Osteoblast (primary cell): ENCODE measurements at regions not wholly inside any gene's neighbourhood (a gene's known extent, or its start where the extent isn't known, plus 50 kb on each side); places are given as distances from the start of the nearest gene placed in this dataset.

ENCODE experiments used
- DNase-seq: peaks from one replicate; pipeline ENCODE4 v3.0.0; 2011; ENCODE audit warnings: low spot score, mixed read lengths; ENCODE audit not compliant: insufficient read length; ENCODE audit errors: missing footprints
- H2AFZ ChIP-seq: 2 replicates; pipeline ENCODE4 v1.6.0; 2011; ENCODE audit warnings: mild to moderate bottlenecking, low read length
- H3K27ac ChIP-seq: 2 replicates; pipeline ENCODE4 v1.5.1; 2011; ENCODE audit warnings: mild to moderate bottlenecking, low read depth, low read length, moderate library complexity
- H3K27me3 ChIP-seq: 2 replicates; pipeline ENCODE4 v1.6.0; 2012; ENCODE audit warnings: mild to moderate bottlenecking, control low read depth, inconsistent platforms, low read length, moderate library complexity; ENCODE audit not compliant: insufficient read depth
- H3K36me3 ChIP-seq: 2 replicates; pipeline ENCODE4 v1.5.1; 2011; ENCODE audit warnings: mild to moderate bottlenecking, low read length, control low read depth, moderate library complexity; ENCODE audit not compliant: insufficient read depth
- H3K4me1 ChIP-seq: 2 replicates; pipeline ENCODE4 v1.5.1; 2011; ENCODE audit warnings: mild to moderate bottlenecking, low read length, control low read depth, moderate library complexity; ENCODE audit not compliant: insufficient read depth
- H3K4me2 ChIP-seq: 2 replicates; pipeline ENCODE4 v1.6.0; 2011; ENCODE audit warnings: mild to moderate bottlenecking, low read length; ENCODE audit not compliant: insufficient read depth
- H3K4me3 ChIP-seq: fragments of 200-600 bp; sonication (generic); 3 replicates; pipeline ENCODE4 v1.5.1; 2012; ENCODE audit warnings: mild to moderate bottlenecking, low read length, inconsistent platforms; ENCODE audit not compliant: insufficient read depth
- H3K79me2 ChIP-seq: 2 replicates; pipeline ENCODE4 v1.6.0; 2012; ENCODE audit warnings: mild to moderate bottlenecking, low read length, control low read depth, inconsistent platforms; ENCODE audit not compliant: insufficient read depth
- H3K9me3 ChIP-seq: 2 replicates; pipeline ENCODE4 v1.5.1; 2011; ENCODE audit warnings: low read depth, low read length, control low read depth
- H4K20me1 ChIP-seq: 2 replicates; pipeline ENCODE4 v1.6.0; 2012; ENCODE audit warnings: mild to moderate bottlenecking, low read length, control low read depth; ENCODE audit not compliant: insufficient read depth
- TF ChIP-seq, protein P1 (sequence below): IDR thresholded peaks from 2 replicates; pipeline ENCODE4 v1.5.1; 2011; ENCODE audit warnings: mild to moderate bottlenecking, low read depth, low read length, moderate library complexity; ENCODE audit errors: extremely low read depth

DNA sequence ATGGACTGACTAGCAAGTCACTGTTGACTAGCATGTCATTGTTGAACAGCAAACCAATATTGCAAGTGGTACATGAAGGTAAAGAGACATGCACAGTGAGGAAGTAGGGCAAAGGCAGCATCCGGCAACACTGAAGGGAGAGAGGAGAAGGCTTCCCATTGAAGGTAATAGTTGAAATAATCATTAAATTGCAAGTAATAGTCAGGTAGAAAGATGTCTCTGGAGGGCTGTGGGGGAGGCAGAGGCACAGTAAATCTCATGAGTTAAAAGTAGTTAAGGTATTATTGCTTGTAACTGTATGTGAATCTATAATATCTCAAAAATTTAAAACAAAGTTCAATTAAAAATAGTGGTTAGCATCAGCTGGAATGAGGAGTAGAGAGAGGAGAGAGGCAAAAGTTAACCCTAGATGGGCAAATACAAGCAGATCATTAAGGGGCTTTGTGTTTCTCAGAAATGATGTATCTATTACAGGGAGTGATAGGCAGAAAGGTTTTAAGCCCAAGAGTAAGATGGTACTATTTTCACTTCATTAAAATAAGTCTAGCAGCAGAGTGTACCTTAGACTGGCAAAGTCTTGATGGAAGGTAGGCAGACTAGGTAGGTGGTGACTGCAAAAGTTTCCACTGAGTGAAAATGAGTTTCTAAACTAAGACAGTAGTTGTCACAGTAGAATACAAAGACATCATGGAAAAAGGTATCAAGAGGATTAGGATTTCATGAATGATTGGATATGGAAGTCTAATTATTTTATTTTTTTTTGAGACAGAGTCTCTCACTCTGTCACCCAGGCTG is 776.6 kb downstream of the RAB28 start:
- Histone ChIP-seq H3K4me1 (no peaks in the 10 kb centered on the region), H4K20me1 (no peaks in the 10 kb centered on the region), H3K9me3 (no peaks in the 10 kb centered on the region), H3K79me2 (no peaks in the 10 kb centered on the region), H3K27ac (no peak overlapping the region), H2AFZ (no peak overlapping the region), H3K4me2 (no peak overlapping the region), H3K36me3 (no peaks in the 10 kb centered on the region), H3K27me3 (no peaks in the 10 kb centered on the region), H3K4me3 (no peak overlapping the region)
- TF ChIP-seq, protein P1, sequence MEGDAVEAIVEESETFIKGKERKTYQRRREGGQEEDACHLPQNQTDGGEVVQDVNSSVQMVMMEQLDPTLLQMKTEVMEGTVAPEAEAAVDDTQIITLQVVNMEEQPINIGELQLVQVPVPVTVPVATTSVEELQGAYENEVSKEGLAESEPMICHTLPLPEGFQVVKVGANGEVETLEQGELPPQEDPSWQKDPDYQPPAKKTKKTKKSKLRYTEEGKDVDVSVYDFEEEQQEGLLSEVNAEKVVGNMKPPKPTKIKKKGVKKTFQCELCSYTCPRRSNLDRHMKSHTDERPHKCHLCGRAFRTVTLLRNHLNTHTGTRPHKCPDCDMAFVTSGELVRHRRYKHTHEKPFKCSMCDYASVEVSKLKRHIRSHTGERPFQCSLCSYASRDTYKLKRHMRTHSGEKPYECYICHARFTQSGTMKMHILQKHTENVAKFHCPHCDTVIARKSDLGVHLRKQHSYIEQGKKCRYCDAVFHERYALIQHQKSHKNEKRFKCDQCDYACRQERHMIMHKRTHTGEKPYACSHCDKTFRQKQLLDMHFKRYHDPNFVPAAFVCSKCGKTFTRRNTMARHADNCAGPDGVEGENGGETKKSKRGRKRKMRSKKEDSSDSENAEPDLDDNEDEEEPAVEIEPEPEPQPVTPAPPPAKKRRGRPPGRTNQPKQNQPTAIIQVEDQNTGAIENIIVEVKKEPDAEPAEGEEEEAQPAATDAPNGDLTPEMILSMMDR, result no peak
- no peak for DNase-seq

DNA sequence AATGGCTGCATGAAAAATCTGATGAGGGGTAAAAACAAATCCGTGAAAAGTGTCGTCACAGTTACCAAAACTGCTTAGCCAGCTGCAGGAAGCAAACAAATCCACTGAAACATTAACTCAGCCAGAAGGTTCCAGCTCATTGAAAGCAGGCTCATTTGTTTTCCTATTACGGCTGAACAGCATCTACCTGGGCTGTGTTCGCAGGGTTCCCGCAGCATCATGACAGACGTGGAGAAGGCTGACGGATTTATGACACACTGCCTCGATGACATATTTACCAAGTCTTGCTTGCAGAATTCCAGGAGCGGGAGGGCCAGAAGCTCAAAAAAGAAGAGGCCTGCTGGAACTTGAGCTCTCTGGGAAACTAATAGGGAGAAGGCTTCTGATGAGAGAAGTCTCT is 781.1 kb downstream of the RAB28 start:
- TF ChIP-seq, protein P1, result no peak
- no peaks in the 10 kb centered on the region for H3K36me3 ChIP-seq
- H3K27ac ChIP-seq, result no peak overlapping the region
- no peaks in the 10 kb centered on the region for H3K9me3 ChIP-seq
- DNase-seq, result no peak
- no peaks in the 10 kb centered on the region for H3K27me3 ChIP-seq
- H3K4me3 ChIP-seq, result no peak overlapping the region
- no peak overlapping the region for H3K4me2 ChIP-seq
- H2AFZ ChIP-seq, result no peak overlapping the region
- H3K4me1 ChIP-seq, result no peaks in the 10 kb centered on the region
- H3K79me2 ChIP-seq, result no peaks in the 10 kb centered on the region
- no peaks in the 10 kb centered on the region for H4K20me1 ChIP-seq

DNA sequence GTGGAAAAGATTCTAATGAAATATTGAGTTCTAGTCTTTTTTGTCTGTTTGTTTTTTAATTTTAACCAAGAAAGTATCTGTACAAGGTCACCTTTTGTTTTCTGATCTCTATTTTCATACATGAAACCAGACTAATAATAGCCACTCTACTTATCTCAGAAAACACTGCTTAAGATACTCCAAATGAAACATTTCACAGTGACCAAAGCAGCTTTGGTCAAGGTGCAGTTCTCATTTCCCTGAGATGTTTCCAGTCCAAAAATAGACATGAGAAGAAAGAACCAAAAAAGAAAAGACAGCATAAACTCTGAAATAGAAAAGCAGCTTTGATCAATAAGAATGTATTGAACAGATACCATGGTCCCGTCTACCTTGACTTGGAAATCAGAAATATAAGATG is 782.8 kb downstream of the RAB28 start:
- Histone ChIP-seq H3K9me3 (no peaks in the 10 kb centered on the region), H2AFZ (no peak overlapping the region), H3K4me2 (no peak overlapping the region), H3K27ac (no peak overlapping the region), H3K4me1 (no peaks in the 10 kb centered on the region), H3K79me2 (no peaks in the 10 kb centered on the region), H3K36me3 (no peaks in the 10 kb centered on the region), H3K27me3 (no peaks in the 10 kb centered on the region), H4K20me1 (no peaks in the 10 kb centered on the region), H3K4me3 (no peak overlapping the region)
- DNase-seq, result no peak
- TF ChIP-seq, protein P1, result no peak

DNA sequence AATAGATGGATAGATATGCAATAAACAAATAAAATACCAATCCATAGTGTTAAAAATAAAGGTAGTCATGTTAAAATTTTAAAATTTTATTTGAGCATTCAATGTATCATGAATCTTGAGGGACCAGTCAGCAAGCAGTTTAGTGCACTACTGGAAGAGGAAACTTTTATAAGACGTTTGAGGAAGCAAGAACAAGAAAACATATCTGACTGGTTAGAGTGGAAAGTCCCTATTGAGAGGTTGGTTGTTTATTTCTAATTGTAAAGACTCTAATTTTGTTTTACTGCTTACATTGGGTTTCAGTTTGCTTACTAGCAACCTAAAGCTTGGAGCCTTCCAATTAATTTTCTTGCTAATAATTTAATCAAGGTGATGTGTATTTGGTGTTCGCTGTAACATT is 786.2 kb downstream of the RAB28 start:
- no peak overlapping the region for H3K4me3 ChIP-seq
- TF ChIP-seq, protein P1, result no peak
- no peak overlapping the region for H3K27ac ChIP-seq
- H4K20me1 ChIP-seq, result no peaks in the 10 kb centered on the region
- H3K79me2 ChIP-seq, result no peaks in the 10 kb centered on the region
- no peak overlapping the region for H2AFZ ChIP-seq
- H3K9me3 ChIP-seq, result no peaks in the 10 kb centered on the region
- no peaks in the 10 kb centered on the region for H3K27me3 ChIP-seq
- H3K36me3 ChIP-seq, result no peaks in the 10 kb centered on the region
- no peaks in the 10 kb centered on the region for H3K4me1 ChIP-seq
- H3K4me2 ChIP-seq, result no peak overlapping the region
- DNase-seq, result no peak
